ENCODE measurements at regions not wholly inside any gene's neighbourhood (a gene's known extent, or its start where the extent isn't known, plus 50 kb on each side); places are given as distances from the start of the nearest gene placed in this dataset.
A peak's percentile ranks its signal among the peaks of the same experiment; 100 is the strongest.
"Not testable (repeated sequence)": the region's sequence is repeated elsewhere in the genome, so short reads cannot be mapped to it uniquely, and the experiment has no call there.

GRCh38 chr6:118367314-118367713 is 180.8 kb upstream of the PLN start:
- no peak for DNase-seq (ENCODE audit: low read depth)

- no peak for DNase-seq (ENCODE audit: low read depth)
Observed at GRCh38 chr6:118370722-118371121, 177.4 kb upstream of the PLN start.

- no peak for DNase-seq (ENCODE audit: low read depth)
Observed at GRCh38 chr6:118371955-118372354, 176.1 kb upstream of the PLN start.

GRCh38 chr6:118372413-118372812 is 175.7 kb upstream of the PLN start:
- peak; percentile 22 for DNase-seq (ENCODE audit: low read depth)

- no peak for DNase-seq (ENCODE audit: low read depth)
Observed at GRCh38 chr6:118377711-118378414, 170.2 kb upstream of the PLN start.

GRCh38 chr6:118380620-118381019 is 167.5 kb upstream of the PLN start:
- DNase-seq (ENCODE audit: low read depth): not testable (repeated sequence)

GRCh38 chr6:118382126-118382525 is 166.0 kb upstream of the PLN start:
- no peak for DNase-seq (ENCODE audit: low read depth)

GRCh38 chr6:118383924-118384323 is 164.2 kb upstream of the PLN start:
- no peak for DNase-seq (ENCODE audit: low read depth)

- DNase-seq (ENCODE audit: low read depth): no peak
Observed at GRCh38 chr6:118386975-118387374, 161.1 kb upstream of the PLN start.

GRCh38 chr6:118387921-118388701 is 160.0 kb upstream of the PLN start:
- peak; percentile 84 for DNase-seq (ENCODE audit: low read depth)

GRCh38 chr6:118391086-118391485 is 157.0 kb upstream of the PLN start:
- no peak for DNase-seq (ENCODE audit: low read depth)

GRCh38 chr6:118394106-118394505 is 154.0 kb upstream of the PLN start:
- no peak for DNase-seq (ENCODE audit: low read depth)

- DNase-seq (ENCODE audit: low read depth): no peak
Observed at GRCh38 chr6:118396969-118397368, 151.1 kb upstream of the PLN start.

- DNase-seq (ENCODE audit: low read depth): no peak
Observed at GRCh38 chr6:118397671-118398465, 150.2 kb upstream of the PLN start.

GRCh38 chr6:118400098-118400497 is 148.0 kb upstream of the PLN start:
- DNase-seq (ENCODE audit: low read depth): no peak

GRCh38 chr6:118400582-118400981 is 147.5 kb upstream of the PLN start:
- no peak for DNase-seq (ENCODE audit: low read depth)

GRCh38 chr6:118401325-118401975 is 146.6 kb upstream of the PLN start:
- DNase-seq (ENCODE audit: low read depth): no peak

GRCh38 chr6:118403036-118403435 is 145.1 kb upstream of the PLN start:
- DNase-seq (ENCODE audit: low read depth): no peak

GRCh38 chr6:118408863-118409262 is 139.2 kb upstream of the PLN start:
- DNase-seq (ENCODE audit: low read depth): no peak

- no peak for DNase-seq (ENCODE audit: low read depth)
Observed at GRCh38 chr6:118410001-118410400, 138.1 kb upstream of the PLN start.

Data from Daoy (cell line).